Activated B cell treated with CpG ODN at 0.5 μM for 24 hours (primary cell): ENCODE measurements at regions not wholly inside any gene's neighbourhood (a gene's known extent, or its start where the extent isn't known, plus 50 kb on each side); places are given as distances from the start of the nearest gene placed in this dataset.

Source experiments
- ATAC-seq: fragments of 200-7000 bp; cut with Tn5 transposase; one replicate; pipeline ENCODE4 v1.10.0; 2021; ENCODE audit warnings: low read depth, mild to moderate bottlenecking, moderate library complexity
- CTCF ChIA-PET: fragments of 350-600 bp; sonication (Branson Sonifier 250); formaldehyde crosslinking; loops from one replicate; lab custom pipeline; 2021; ENCODE audit warnings: antibody characterized with exemption; lab: Charles Lee
- POLR2A ChIA-PET: fragments of 350-600 bp; sonication (Branson Sonifier 250); formaldehyde crosslinking; loops from one replicate; lab custom pipeline; 2021; ENCODE audit warnings: antibody characterized with exemption; lab: Charles Lee
- DNase-seq: peaks from one replicate; pipeline ENCODE4 v3.0.0; 2022
- H3K27ac Mint-ChIP-seq: one replicate; pipeline ENCODE4 v1.8.0; 2020; ENCODE audit warnings: mixed read lengths
- H3K27me3 Mint-ChIP-seq: one replicate; pipeline ENCODE4 v1.8.0; 2021; ENCODE audit warnings: mixed read lengths
- H3K36me3 Mint-ChIP-seq: one replicate; pipeline ENCODE4 v1.8.0; 2021; ENCODE audit warnings: low read depth, mixed read lengths
- H3K4me1 Mint-ChIP-seq: one replicate; pipeline ENCODE4 v1.8.0; 2021; ENCODE audit warnings: mixed read lengths
- H3K4me3 Mint-ChIP-seq: one replicate; pipeline ENCODE4 v1.8.0; 2020; ENCODE audit warnings: mild to moderate bottlenecking, mixed read lengths
- H3K9me3 Mint-ChIP-seq: one replicate; pipeline ENCODE4 v1.8.0; 2020; ENCODE audit warnings: mixed read lengths
- intact Hi-C: fragments of 100-400 bp; cut with micrococcal nuclease; formaldehyde crosslinking; loops from one replicate; pipeline ENCODE4 v1.15.1; 2024
- TF ChIP-seq, protein P1 (sequence below): fragments of 200-600 bp; IDR thresholded peaks from one replicate; pipeline ENCODE4 v1.8.0; 2022; ENCODE audit warnings: antibody characterized with exemption, mild to moderate bottlenecking

DNA sequence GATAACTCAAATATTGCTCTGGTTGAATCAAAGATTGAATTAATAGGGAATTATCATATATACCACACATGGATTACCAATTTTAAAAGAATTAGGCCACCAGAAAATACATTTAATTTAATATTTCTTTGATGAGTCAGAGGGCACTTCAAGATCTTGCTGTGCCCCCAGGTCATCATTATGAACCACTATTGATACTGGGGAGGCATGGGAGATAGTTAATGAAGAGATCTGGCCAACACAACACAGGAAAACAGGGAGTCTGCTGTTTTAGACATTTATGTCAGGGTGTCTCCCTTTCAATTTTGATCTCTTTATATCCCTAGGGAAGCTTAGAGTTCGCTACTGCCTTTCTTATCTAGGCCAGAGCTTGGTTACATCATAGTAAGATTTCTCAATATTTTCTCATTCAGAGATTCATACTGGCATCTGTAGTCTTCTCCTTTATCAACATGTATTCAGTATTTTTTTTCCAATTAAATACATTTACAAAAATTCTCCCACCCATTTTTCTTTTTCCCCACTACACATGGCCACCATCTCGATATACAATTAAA, 158.3 kb upstream of the ZFHX3 start:
- Mint-ChIP-seq H3K4me1 (no peaks in the 10 kb centered on the region), H3K4me3 (no peak overlapping the region)
- TF ChIP-seq, protein P1, sequence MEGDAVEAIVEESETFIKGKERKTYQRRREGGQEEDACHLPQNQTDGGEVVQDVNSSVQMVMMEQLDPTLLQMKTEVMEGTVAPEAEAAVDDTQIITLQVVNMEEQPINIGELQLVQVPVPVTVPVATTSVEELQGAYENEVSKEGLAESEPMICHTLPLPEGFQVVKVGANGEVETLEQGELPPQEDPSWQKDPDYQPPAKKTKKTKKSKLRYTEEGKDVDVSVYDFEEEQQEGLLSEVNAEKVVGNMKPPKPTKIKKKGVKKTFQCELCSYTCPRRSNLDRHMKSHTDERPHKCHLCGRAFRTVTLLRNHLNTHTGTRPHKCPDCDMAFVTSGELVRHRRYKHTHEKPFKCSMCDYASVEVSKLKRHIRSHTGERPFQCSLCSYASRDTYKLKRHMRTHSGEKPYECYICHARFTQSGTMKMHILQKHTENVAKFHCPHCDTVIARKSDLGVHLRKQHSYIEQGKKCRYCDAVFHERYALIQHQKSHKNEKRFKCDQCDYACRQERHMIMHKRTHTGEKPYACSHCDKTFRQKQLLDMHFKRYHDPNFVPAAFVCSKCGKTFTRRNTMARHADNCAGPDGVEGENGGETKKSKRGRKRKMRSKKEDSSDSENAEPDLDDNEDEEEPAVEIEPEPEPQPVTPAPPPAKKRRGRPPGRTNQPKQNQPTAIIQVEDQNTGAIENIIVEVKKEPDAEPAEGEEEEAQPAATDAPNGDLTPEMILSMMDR: no peak

DNA sequence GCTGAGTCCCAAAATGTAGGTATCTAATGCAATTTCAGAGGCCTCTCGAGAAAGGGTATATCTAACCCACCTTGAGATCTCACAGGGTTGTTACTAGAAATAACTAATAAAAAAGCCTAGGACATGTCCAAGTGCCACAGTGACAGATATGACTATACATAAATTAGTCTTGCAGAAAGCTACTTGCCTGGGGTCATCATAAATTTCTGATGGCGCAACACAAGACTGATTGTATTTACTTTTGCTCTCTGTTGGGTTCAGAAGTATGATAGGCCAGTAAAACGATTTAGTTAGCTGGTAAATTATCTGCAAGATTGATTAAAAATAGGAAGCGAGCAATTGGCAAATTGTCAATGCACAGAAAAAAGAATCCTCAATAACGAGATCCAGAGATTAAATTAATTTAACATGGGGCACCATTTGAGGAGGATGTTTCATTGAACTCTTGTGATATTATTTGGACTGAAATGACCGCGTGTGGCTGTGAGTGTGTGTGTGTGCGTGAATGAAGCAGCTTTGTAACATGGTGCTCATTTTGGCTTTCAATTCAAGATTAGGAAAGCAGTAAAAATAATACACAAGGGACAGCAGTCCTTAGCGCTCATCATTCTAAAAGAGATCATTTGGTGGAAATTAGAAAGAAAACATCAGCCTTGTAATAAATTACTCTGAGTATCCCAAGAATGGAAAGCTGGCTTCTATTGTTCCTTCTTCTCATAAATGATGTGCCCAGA, 157.4 kb upstream of the ZFHX3 start:
- ATAC-seq (no peak), DNase-seq (no peak)
- intact Hi-C loops: no loop called here
- no peaks in the 10 kb centered on the region for H3K4me1 Mint-ChIP-seq
- no peak overlapping the region for H3K4me3 Mint-ChIP-seq
- no peak overlapping the region for H3K27ac Mint-ChIP-seq
- ChIA-PET POLR2A (no interaction called here), CTCF (no interaction called here)
- peaks cover 3% of the 10 kb centered on the region for H3K9me3 Mint-ChIP-seq
- peaks cover 3% of the 10 kb centered on the region for H3K27me3 Mint-ChIP-seq
- no peaks in the 10 kb centered on the region for H3K36me3 Mint-ChIP-seq
- TF ChIP-seq, protein P1: no peak

More for the DNA sequence above, 158.3 kb upstream of the ZFHX3 start:
- ChIA-PET POLR2A (no interaction called here), CTCF (no interaction called here)
- intact Hi-C loops: no loop called here
- Mint-ChIP-seq H3K9me3 (peaks cover 3% of the 10 kb centered on the region), H3K36me3 (no peaks in the 10 kb centered on the region), H3K27ac (no peak overlapping the region), H3K27me3 (peaks cover 1% of the 10 kb centered on the region)
- DNase-seq (no peak), ATAC-seq (no peak)

DNA sequence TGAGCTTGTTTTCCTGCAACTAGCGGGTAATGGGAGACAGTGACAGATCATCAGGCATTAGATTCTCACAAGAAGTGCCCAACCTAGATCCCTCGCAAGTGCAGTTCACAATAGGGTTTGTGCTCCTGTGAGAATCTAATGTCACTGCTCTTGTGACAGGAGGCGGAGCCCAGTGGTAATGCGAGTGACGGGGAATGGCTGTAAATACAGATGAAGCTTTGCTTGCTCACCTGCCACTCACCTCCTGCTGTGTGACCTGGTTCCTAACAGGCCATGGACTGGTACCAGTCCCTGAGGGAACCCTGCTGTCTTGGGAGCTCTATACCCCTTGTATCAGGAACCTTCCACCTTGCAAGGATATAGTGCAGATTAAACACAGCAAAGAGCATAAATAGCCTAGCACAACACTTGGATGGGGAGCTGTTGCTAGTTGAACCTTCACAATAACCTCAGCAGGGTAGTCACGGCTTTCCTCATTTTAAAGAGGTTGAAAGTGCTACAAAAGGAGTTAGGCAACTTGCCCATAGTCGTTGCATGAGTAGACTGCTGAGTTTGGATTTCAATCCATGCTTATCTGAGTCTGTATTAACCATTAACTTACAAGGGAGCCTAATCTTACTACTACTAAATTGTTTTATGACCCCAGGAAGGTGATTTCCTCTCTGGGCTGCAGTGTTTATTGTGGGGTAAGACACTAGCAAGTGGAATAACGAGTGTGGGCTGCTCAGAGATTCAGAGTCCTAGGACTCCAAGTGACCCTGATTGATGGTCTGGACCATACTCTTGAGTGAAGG, 156.6 kb upstream of the ZFHX3 start:
- Mint-ChIP-seq H3K27ac (no peak overlapping the region), H3K27me3 (peaks cover 3% of the 10 kb centered on the region), H3K4me1 (no peaks in the 10 kb centered on the region), H3K4me3 (no peak overlapping the region), H3K9me3 (peaks cover 3% of the 10 kb centered on the region), H3K36me3 (no peaks in the 10 kb centered on the region)
- no peak for ATAC-seq
- DNase-seq: no peak
- TF ChIP-seq, protein P1: no peak
- intact Hi-C loops: no loop called here
- CTCF ChIA-PET: no interaction called here
- POLR2A ChIA-PET: no interaction called here

DNA sequence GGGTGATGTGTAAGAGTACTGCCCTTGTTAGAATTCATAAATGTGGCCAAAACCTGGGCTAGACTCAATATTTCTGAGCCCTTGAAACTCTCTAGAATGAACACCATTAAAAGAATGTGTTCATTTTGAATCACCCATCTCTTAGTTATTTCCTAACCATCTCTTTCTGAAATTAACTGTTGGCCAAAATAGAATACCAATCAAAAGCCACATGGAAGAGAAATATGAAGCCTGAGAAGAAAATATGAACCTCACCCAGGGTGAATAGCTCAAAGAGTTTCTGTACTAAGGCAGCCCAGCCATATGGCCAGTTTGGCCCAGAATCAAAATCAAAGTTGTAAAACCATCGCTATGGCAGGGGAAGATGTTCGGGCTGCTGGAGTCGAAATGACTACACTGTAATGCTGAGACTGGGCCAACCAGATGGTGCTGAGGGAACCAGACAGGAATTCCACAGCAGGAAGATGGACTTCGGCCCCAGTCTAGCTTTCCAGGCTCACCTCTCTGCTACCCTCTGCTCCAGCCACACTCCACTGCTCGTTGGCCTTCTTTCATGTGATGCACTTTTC, 154.3 kb upstream of the ZFHX3 start:
- Mint-ChIP-seq H3K4me3 (no peak overlapping the region), H3K27me3 (peaks cover 3% of the 10 kb centered on the region), H3K9me3 (no peaks in the 10 kb centered on the region), H3K36me3 (no peaks in the 10 kb centered on the region), H3K4me1 (no peaks in the 10 kb centered on the region), H3K27ac (no peak overlapping the region)
- ATAC-seq (no peak), DNase-seq (no peak)
- intact Hi-C loops: no loop called here
- TF ChIP-seq, protein P1: no peak
- CTCF ChIA-PET: no interaction called here
- POLR2A ChIA-PET: no interaction called here

DNA sequence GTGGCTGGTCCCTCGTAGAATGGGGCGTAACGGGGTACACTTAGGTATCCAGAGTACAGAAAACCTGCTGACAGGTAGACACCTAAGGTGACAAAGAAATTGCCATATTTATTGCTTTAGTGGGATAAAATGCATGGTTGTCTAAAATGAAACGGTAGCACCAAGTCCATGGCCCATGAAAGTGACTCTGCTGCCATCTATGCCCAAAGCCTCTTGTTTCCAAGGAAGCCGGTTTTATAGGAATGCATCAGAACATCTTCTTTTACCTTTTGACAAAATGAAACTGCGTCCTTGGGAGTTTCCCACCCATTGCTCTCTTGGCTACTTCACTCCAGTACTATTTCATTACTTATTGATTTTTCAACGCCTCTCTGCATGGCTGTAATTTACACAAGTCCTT, 151.3 kb upstream of the ZFHX3 start:
- DNase-seq: no peak
- Mint-ChIP-seq H3K27ac (no peak overlapping the region), H3K4me1 (no peaks in the 10 kb centered on the region), H3K9me3 (no peaks in the 10 kb centered on the region), H3K27me3 (peaks cover 2% of the 10 kb centered on the region), H3K4me3 (no peak overlapping the region), H3K36me3 (no peaks in the 10 kb centered on the region)
- TF ChIP-seq, protein P1: no peak
- ChIA-PET POLR2A (no interaction called here), CTCF (interaction anchor here (2.4 kb wide), 1 partner anchor 367 kb away, joined by 8 read pairs; no protein-coding TSS in a partner anchor)
- intact Hi-C loops: loop anchor here (5.0 kb wide), 1 partner anchor 758 kb away; no protein-coding TSS in a partner anchor
- ATAC-seq: no peak
